ENCODE measurements at regions not wholly inside any gene's neighbourhood (a gene's known extent, or its start where the extent isn't known, plus 50 kb on each side); places are given as distances from the start of the nearest gene placed in this dataset.

- Histone ChIP-seq H3K18ac (ENCODE audit: low read depth, low read length) (no peak overlapping the region), H2BK5ac (ENCODE audit: low read depth, low read length, poor library complexity, severe bottlenecking) (no peak overlapping the region), H3K36me3 (ENCODE audit: control insufficient read depth, insufficient read depth, low read length) (no peaks in the 10 kb centered on the region), H3K23ac (ENCODE audit: low read depth, low read length) (no peak overlapping the region), H2AFZ (replicated peaks; ENCODE audit: low read length, poor library complexity) (no peak overlapping the region), H3K56ac (ENCODE audit: extremely low read depth, insufficient read depth, low read length) (no peak overlapping the region), H4K91ac (ENCODE audit: insufficient read depth, low read depth, low read length) (no peak overlapping the region), H3K4me1 (ENCODE audit: control insufficient read depth, insufficient read depth, low read length) (no peaks in the 10 kb centered on the region), H4K8ac (ENCODE audit: low read depth in 2 of 2, low read length in 2 of 2) (no peak overlapping the region), H2BK15ac (ENCODE audit: low read depth, low read length) (no peak overlapping the region), H2AK5ac (ENCODE audit: low read depth, low read length) (no peak overlapping the region), H2BK120ac (ENCODE audit: low read depth, low read length) (no peak overlapping the region), H4K20me1 (ENCODE audit: insufficient read depth, low read length) (no peaks in the 10 kb centered on the region), H3K4ac (ENCODE audit: low read depth, low read length) (no peak overlapping the region), H3K27me3 (ENCODE audit: control insufficient read depth, insufficient read depth, low read length) (no peaks in the 10 kb centered on the region), H2AK9ac (replicated peaks; ENCODE audit: low read depth, low read length, poor library complexity) (no peak overlapping the region), H3K4me3 (ENCODE audit: insufficient read depth, low read depth, low read length) (no peak overlapping the region), H3K9ac (ENCODE audit: low read depth, low read length) (no peak overlapping the region), H2BK20ac (ENCODE audit: low read depth, low read length) (no peak overlapping the region), H3K14ac (replicated peaks; ENCODE audit: low read depth, low read length) (no peak overlapping the region), H3K9me3 (ENCODE audit: control insufficient read depth, insufficient read depth, low read length) (no peaks in the 10 kb centered on the region), H3K9me1 (ENCODE audit: insufficient read depth, low read length) (no peaks in the 10 kb centered on the region), H3K79me1 (ENCODE audit: low read depth in 1 of 2, low read length in 2 of 2) (no peaks in the 10 kb centered on the region), H4K5ac (ENCODE audit: low read depth, low read length) (no peak overlapping the region), H3K27ac (ENCODE audit: insufficient read depth, low read length) (no peak overlapping the region), H3K4me2 (ENCODE audit: low read depth, low read length) (no peak overlapping the region)
- WGBS, 2 experiments (ENCODE audit: extremely low coverage in 2 of 2, insufficient read length in 1 of 2): 100% methylated on average over 1 of the region's 1 CpG; no CpG with 5 or more reads in 1 of the 2 experiments
- POLR2A ChIA-PET (ENCODE audit: unreplicated experiment): no interaction called here
- no TSS peak for BruUV-seq (replicated peaks)
- CTCF ChIA-PET: no interaction called here
- in situ Hi-C loops (cut with MboI; ENCODE audit: low sequenced_read_pairs): no loop called here
- dilution Hi-C loops (cut with HindIII; ENCODE audit: low sequenced_read_pairs, unreplicated experiment): no loop called here
- intact Hi-C loops (cut with micrococcal nuclease): no loop called here
- no peak for TF ChIP-seq RCOR1 (IDR thresholded peaks at IDR 0.05; ENCODE audit: insufficient replicate concordance, low read length)
- no peak for TF ChIP-seq CTCF (conservative IDR thresholded peaks at IDR 0.05; ENCODE audit: low read depth, low read length)
- TF ChIP-seq FOS (IDR thresholded peaks at IDR 0.05; ENCODE audit: low read depth, low read length): no peak
- no peak for TF ChIP-seq POLR2A (IDR thresholded peaks at IDR 0.05; ENCODE audit: low read depth, low read length)
- TF ChIP-seq RFX5 (IDR thresholded peaks at IDR 0.05; ENCODE audit: low read depth, low read length): no peak
- TF ChIP-seq MXI1 (IDR thresholded peaks at IDR 0.05; ENCODE audit: borderline replicate concordance, low read depth, low read length): no peak
- TF ChIP-seq ELK1 (IDR thresholded peaks at IDR 0.05; ENCODE audit: borderline replicate concordance, low read depth, low read length): no peak
- no peak for TF ChIP-seq NFE2L2 (IDR thresholded peaks at IDR 0.05; ENCODE audit: low read depth, low read length)
- no peak for TF ChIP-seq CEBPB (IDR thresholded peaks at IDR 0.05; ENCODE audit: low read depth, low read length)
- no peak for TF ChIP-seq MAZ (IDR thresholded peaks at IDR 0.05; ENCODE audit: borderline replicate concordance, low read depth, low read length)
- TF ChIP-seq CHD1 (IDR thresholded peaks at IDR 0.05; ENCODE audit: low read depth, low read length): no peak
- TF ChIP-seq SMC3 (IDR thresholded peaks at IDR 0.05; ENCODE audit: low read depth, low read length): no peak
- TF ChIP-seq USF2 (IDR thresholded peaks at IDR 0.05; ENCODE audit: low read depth, low read length): no peak
- no peak for DNase-seq
- no peak for ATAC-seq (ENCODE audit: low read depth)
Observed at GRCh38 chr12:84436134-84436533, 476.5 kb downstream of the SLC6A15 start.

All from IMR-90 (cell line).